HG02588 (cell line): ENCODE measurements at regions not wholly inside any gene's neighbourhood (a gene's known extent, or its start where the extent isn't known, plus 50 kb on each side); places are given as distances from the start of the nearest gene placed in this dataset.

Source experiments
- ATAC-seq: cut with Tn5 transposase; IDR thresholded peaks from one replicate; pipeline ENCODE4 v1.9.1; 2021; ENCODE audit warnings: mild to moderate bottlenecking, moderate library complexity; ENCODE audit not compliant: unreplicated experiment

GRCh38 chr11:131290185-131290584 is 80.2 kb upstream of the NTM start:
- ATAC-seq, result no peak

- ATAC-seq, result no peak
Observed at GRCh38 chr11:131295986-131296385, 74.4 kb upstream of the NTM start.

DNA sequence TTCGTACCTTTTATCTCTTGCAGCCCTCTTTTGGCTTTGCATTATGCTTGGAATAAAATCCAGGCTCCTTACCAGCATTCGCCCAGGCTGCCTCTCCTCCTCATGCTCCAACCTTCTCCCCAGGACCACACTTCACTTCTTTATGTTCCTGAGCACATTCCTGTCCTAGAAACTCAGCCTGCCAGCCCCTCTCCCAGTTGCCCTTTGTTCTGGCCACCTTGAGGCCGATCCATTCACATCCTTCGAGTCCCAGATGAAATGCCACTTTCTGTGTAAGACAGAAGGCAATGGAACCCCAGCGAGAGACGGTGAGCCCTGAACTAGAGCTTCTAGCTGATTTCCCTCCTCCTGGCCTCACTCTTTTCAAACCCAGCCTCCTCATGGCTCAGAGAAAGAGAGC is 73.0 kb upstream of the NTM start:
- ATAC-seq, result no peak

GRCh38 chr11:131299598-131300438 is 70.6 kb upstream of the NTM start:
- ATAC-seq, result no peak

DNA sequence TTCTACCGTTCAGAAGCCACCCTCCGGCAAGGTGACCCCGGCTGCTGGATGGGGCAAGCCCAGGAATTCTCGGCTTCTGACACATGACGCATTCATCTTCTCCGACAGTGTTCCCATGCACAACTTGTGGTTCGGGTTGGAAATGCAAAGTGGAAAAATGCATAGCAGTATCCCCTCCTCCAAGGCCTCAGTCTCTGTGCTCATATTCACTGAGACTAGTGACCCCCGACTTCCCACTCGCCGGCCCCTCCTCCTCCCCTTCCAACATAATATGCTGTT is 70.0 kb upstream of the NTM start:
- ATAC-seq, result no peak

- ATAC-seq, result no peak
Observed at GRCh38 chr11:131301306-131301705, 69.1 kb upstream of the NTM start.

- no peak for ATAC-seq
Observed at GRCh38 chr11:131302836-131303235, 67.6 kb upstream of the NTM start.

DNA sequence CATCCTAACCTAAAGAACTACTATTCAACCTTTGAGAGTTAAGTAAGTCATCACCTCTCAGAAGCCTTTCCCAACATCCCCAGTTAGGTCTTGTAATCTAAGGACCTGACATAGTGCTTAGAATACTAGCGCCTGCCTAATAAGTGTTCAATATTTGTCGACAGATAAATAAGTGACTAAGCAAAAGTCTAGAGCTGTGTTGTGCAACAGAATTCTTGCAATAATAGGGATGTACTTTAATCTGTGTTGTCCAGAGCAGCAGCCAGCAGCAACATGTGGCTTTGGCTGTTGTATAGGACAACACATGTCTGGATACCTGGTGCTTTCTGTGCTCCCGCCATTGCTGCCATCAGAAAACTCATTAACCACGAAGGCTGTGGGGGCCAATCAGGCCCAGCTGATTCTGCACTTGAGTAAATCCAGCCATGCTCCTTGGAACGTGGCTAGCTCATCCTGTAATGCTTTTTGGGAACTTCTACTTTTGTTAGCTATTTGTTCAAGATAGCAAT is 66.8 kb upstream of the NTM start:
- ATAC-seq, result no peak

GRCh38 chr11:131305005-131305404 is 65.4 kb upstream of the NTM start:
- ATAC-seq, result no peak

- no peak for ATAC-seq
Observed at GRCh38 chr11:131307506-131307905, 62.9 kb upstream of the NTM start.

DNA sequence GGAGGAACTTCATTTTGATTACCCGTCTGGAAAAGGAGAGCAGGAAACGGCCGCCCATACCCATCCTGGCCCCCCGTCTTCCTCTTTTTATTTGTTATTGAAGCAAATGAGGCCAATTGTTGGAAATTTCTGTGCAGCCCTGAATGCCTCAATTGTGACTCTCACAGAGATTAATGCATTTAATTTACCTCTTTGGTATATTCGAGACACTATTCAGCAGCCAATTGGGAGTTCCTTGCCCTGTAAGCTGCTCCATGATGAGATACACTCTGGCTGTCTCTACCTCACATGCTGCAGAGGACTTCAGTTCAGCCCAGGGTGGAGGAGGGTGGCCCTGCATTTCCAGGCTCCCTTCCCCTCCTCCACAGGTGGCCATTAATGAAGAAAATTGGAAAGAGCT is 60.6 kb upstream of the NTM start:
- no peak for ATAC-seq

DNA sequence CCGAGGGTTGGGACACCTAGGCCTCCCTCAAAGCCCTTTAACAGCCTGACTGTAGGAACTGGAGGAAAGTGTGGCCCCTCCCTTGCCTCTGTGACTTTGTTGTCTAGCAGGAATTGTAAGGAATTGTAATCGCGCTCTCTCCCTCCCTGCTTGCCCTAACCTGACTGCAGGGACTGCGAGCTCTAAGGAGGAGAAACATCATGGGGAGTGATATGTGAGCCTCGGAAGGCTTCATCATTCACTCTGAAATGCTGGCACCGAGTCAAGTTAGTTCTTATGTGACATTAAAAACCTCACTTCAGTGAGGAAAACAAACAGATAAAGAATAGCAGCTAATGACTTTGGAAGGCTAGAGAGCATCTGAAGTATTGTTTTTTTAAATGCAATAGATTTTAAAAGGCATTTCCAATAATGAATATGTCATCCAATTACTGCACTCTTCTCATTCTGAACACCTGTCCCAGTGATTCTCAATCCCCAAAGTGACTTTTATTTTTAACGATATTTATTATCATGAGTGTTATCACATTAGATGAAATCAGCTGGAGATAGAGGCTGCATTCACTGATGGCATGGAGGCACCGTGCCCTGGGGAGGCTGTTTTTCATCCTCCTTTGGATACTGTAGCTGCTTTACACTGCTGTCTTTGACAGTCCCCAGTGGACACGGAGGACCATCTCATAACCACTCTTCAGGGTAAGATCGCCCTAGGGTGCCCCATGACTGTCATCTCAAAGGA is 58.5 kb upstream of the NTM start:
- ATAC-seq, result no peak
